GM18526 (cell line): ENCODE measurements at regions not wholly inside any gene's neighbourhood (a gene's known extent, or its start where the extent isn't known, plus 50 kb on each side); places are given as distances from the start of the nearest gene placed in this dataset.

Experiments used
- POLR2A ChIP-seq: IDR thresholded peaks from 3 replicates; pipeline ENCODE4 v1.6.1; 2011; ENCODE audit not compliant: insufficient read length; ENCODE audit errors: extremely low read depth

- no peak for TF ChIP-seq POLR2A
Observed at GRCh38 chr17:77613218-77613617, 345.3 kb upstream of the TNRC6C start.

GRCh38 chr17:77613627-77614026 lies 344.9 kb upstream of the TNRC6C start:
- TF ChIP-seq POLR2A = no peak

- no peak for TF ChIP-seq POLR2A
Observed at GRCh38 chr17:77615703-77616253, 342.7 kb upstream of the TNRC6C start.

- TF ChIP-seq POLR2A = no peak
Observed at GRCh38 chr17:77616254-77616731, 342.2 kb upstream of the TNRC6C start.

GRCh38 chr17:77617516-77617915 lies 341.0 kb upstream of the TNRC6C start:
- TF ChIP-seq POLR2A = no peak

- TF ChIP-seq POLR2A = no peak
Observed at GRCh38 chr17:77618173-77618572, 340.3 kb upstream of the TNRC6C start.

GRCh38 chr17:77618731-77619130 lies 339.8 kb upstream of the TNRC6C start:
- TF ChIP-seq POLR2A = no peak

GRCh38 chr17:77619326-77619725 lies 339.2 kb upstream of the TNRC6C start:
- no peak for TF ChIP-seq POLR2A

- no peak for TF ChIP-seq POLR2A
Observed at GRCh38 chr17:77619851-77620250, 338.7 kb upstream of the TNRC6C start.

GRCh38 chr17:77620282-77620681 lies 338.2 kb upstream of the TNRC6C start:
- TF ChIP-seq POLR2A = no peak

- no peak for TF ChIP-seq POLR2A
Observed at GRCh38 chr17:77622647-77623046, 335.9 kb upstream of the TNRC6C start.

GRCh38 chr17:77628035-77628434 lies 330.5 kb upstream of the TNRC6C start:
- TF ChIP-seq POLR2A = no peak

- TF ChIP-seq POLR2A = no peak
Observed at GRCh38 chr17:77631307-77631706, 327.2 kb upstream of the TNRC6C start.

- TF ChIP-seq POLR2A = no peak
Observed at GRCh38 chr17:77632619-77633018, 325.9 kb upstream of the TNRC6C start.

GRCh38 chr17:77634710-77635109 lies 323.8 kb upstream of the TNRC6C start:
- TF ChIP-seq POLR2A = no peak

- TF ChIP-seq POLR2A = no peak
Observed at GRCh38 chr17:77635176-77635575, 323.3 kb upstream of the TNRC6C start.
